Ovary (tissue), 3 donors: ENCODE measurements at regions not wholly inside any gene's neighbourhood (a gene's known extent, or its start where the extent isn't known, plus 50 kb on each side); places are given as distances from the start of the nearest gene placed in this dataset.

Experiments used
- CTCF ChIP-seq, 3 donors: fragments of 450-650 bp in 2 of 3; fragments of 200-600 bp in 1 of 3; IDR thresholded peaks; one replicate each; pipeline versions ENCODE4 v1.5.1 to v1.8.0; 2016 to 2022; ENCODE audit warnings: antibody characterized with exemption in 3 of 3, mild to moderate bottlenecking in 1 of 3
- EP300 ChIP-seq: sonication (generic); formaldehyde crosslinking; IDR thresholded peaks from one replicate; pipeline ENCODE4 v1.6.1; 2017; ENCODE audit warnings: antibody characterized with exemption
- POLR2A ChIP-seq: fragments of 450-650 bp; IDR thresholded peaks from one replicate; pipeline ENCODE4 v1.6.1; 2017; ENCODE audit warnings: antibody characterized with exemption, mild to moderate bottlenecking, moderate library complexity
- donor health status: DM: no; HTN: no; CAD: no.

DNA sequence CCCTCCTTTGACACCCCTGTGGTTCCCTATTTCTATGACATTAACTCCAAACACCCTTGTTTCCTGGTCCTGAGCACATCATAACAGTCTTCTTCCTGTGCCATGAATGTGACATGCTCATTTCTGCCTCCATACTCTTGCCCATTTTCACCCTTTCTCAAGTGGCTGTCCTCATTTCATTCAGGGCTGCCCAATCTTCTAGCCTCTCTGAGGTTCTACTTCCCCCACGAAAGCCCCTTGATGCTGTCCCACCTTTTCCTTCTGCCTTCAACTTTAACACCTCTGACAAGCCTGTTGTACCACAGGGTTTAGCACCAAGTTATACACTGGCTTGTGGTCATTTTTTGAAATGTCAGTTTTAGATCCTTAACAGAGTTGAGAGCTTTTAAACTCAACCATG lies 136.2 kb upstream of the BOD1L1 start:
- no peak for TF ChIP-seq CTCF (IDR thresholded peaks at IDR 0.05)
- no peak for TF ChIP-seq POLR2A
- TF ChIP-seq EP300: no peak
